HG03565 (cell line): ENCODE measurements at regions not wholly inside any gene's neighbourhood (a gene's known extent, or its start where the extent isn't known, plus 50 kb on each side); places are given as distances from the start of the nearest gene placed in this dataset.
A peak's percentile ranks its signal among the peaks of the same experiment; 100 is the strongest.

Experiments used
- ATAC-seq: cut with Tn5 transposase; IDR thresholded peaks from one replicate; pipeline ENCODE4 v1.9.1; 2021; ENCODE audit warnings: mild to moderate bottlenecking, moderate library complexity; ENCODE audit not compliant: unreplicated experiment

DNA sequence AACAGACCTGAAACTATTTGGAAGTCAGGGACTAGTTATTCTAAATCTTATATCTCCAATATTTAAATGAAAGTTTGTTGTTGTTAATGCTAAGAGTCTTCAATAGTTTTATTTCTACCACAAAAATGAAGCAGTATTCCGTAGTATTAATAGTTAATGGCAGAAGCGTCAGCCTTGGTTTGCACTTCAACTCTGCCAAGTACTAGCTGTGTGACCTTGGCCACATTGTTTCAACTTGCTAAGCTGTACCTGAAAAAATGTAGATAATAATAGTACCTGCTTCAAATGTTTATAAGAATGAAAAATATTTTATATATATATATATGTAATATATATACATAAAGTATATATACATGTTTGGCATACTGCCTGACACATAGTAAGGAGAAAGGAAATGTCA, 354.6 kb upstream of the SATB1 start:
- no peak for ATAC-seq

- ATAC-seq = no peak
These were observed 353.5 kb upstream of the SATB1 start for GRCh38 chr3:18778598-18778997.

DNA sequence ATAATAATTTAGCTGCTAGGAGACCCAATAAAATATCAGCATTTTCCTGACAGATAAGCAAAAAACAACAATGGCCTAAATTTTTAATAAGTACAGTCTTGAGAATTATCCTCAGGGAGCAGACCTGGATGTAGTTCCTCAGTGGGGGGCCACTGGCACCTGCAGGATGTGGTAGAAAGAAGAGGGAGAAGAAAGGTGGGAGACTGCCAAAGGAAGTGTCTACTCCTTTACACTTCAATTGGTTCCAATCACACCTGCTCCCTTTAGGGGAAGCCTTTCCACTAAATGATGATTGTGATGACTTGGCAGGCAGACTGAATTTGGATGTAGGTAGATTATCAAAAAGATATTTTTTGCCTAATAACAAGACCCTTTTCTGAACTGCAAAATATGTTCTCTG, 353.0 kb upstream of the SATB1 start:
- ATAC-seq = no peak

- no peak for ATAC-seq
These were observed 350.4 kb upstream of the SATB1 start for GRCh38 chr3:18775501-18775900.

DNA sequence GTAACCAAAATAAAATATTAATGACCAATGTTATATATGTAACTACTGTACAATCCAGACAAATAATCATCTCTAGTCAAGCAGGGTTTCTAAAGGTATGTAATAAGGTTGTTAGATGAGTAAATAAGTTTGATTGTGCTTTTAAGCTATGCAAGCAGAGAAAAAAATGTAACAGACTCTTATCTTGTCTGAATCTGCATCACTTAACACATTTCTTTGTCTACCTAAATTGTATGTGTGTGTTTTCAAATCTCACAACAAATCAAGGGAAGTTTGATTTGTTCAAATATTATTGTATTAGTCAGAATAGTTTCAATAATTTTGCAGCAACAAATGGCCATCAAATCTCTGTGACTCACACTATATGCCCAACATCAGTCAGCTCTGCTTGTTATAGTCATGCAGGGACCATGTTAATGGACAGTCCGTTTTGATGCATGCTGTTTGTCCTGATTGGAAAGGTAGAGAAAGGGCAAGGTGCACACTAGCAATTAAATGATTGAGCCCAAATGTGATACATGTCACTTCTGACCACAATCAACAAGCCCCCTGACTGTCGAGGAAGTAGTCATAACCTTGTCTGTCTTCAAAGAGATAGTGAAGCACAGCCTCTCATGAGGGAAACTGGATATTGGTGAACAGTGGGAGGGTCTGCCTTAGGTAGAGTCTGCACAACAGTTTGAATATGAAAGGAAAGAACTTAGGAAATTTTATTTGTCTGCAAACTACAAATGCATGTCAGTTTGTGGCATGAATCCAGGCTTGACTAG, 349.4 kb upstream of the SATB1 start:
- no peak for ATAC-seq

- ATAC-seq = no peak
These were observed 347.7 kb upstream of the SATB1 start for GRCh38 chr3:18772699-18773305.

DNA sequence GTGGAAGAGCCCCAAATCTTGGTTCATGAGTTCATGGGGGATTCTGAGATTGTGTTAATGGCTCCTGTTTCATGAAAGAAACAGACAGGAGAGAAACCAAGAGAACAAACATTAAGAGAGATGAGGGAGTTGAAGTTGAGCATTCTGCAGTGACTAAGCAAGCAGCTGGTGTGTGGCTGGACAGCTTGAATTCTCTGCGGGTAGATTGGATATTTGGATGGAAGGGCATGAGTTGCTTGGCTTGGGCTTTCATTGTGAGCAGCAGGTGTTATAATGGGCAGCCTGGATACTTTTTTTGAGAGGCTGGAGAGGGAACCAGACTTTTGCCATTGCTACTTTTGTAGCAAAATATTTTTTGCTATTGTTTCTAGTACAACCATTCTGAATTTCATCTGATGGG, 346.8 kb upstream of the SATB1 start:
- no peak for ATAC-seq

GRCh38 chr3:18770800-18771199, 345.7 kb upstream of the SATB1 start:
- ATAC-seq = no peak

DNA sequence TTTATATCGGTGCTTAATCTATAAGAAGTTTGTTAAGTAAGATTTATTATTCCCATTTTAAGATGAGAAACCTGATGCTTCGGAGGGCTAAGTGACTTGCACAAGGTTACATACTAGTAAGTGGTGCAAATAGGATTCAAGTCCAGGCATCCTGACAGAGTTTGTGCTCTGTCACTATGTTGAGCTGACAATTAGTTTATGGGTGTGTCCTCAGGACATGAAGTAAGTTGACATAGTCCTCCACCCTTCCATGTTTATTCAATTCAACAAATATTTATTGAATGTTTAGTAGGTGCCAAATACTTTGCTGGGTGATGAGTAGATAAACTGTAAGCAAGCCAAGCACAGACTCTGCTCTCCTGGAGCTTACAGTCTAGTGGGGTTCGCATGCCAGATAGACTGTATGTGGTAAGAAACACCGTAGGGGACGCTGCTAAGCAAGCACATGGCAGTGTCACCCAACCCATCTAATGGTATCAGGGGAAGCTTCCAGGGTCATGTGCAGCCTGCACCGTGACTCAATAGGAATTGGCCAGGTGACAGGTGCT, 342.7 kb upstream of the SATB1 start:
- no peak for ATAC-seq

GRCh38 chr3:18766974-18767373, 341.8 kb upstream of the SATB1 start:
- no peak for ATAC-seq

DNA sequence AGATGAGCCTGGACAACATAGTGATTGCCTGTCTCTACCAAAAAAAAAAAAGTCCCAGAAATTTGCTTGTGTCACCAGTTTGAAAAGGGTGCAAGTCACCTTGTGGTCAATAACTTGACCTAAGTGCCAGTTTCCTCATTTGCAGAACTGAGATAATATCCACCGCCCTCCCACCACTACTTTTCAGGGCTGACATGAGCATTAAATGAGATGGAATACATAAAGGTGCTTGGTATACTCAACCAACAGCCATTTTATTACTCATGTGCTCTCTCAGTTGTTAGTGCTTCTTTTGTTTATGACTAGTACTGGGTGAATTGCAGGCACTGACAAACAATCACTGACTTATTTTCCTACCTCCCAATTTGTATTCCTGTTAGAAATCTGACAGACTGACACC, 340.5 kb upstream of the SATB1 start:
- no peak for ATAC-seq

DNA sequence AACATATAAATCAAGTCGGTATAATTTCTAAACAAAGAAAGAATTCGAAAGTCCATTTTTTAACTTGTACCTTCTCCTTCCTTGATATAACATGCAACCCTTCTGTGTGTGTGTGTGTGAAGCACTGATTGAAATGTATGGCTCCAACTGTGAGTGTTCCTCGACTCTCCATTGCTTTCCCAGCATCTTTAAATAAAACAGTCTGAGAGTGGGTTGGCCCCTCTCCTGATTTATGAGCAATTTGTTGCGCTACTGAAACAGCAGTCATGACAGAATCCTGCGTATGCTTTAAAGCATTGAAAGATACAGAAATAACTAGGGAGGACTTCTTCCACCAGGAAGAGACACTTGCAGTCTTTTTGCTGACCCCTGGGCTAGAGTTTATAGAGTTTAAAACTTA, 340.0 kb upstream of the SATB1 start:
- ATAC-seq = no peak

- ATAC-seq = no peak
These were observed 336.4 kb upstream of the SATB1 start for GRCh38 chr3:18761530-18761929.

DNA sequence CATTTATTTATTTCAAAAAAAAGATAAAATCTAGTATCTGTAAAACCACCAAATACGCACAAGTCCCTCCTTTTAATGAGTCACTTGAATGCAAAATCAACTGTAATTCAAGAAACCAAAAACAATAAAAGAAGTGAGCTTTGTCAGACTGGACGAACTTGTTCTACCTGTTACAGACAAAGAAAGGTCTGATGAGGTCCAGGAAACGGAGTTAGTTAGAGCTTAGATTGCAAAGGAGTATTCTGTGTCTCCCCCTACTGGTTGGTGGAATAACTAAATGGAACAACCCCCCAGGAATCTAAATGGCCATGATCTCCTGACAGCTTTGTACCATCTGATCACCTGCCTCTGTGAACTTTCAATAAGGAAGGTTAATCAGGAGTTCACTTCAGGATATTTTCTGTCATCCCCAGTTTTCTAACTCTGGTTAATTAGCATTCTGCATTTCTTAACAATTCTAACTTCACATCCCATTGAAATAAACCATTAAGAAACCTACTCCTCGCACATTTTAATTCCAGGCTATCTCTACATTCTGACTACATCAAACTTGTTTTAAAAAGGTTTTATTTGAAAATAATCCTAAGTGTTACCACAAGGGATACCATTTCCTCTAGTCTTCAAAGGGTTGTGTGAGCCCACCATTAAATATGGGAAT, 333.0 kb upstream of the SATB1 start:
- peak; percentile 88 for ATAC-seq

DNA sequence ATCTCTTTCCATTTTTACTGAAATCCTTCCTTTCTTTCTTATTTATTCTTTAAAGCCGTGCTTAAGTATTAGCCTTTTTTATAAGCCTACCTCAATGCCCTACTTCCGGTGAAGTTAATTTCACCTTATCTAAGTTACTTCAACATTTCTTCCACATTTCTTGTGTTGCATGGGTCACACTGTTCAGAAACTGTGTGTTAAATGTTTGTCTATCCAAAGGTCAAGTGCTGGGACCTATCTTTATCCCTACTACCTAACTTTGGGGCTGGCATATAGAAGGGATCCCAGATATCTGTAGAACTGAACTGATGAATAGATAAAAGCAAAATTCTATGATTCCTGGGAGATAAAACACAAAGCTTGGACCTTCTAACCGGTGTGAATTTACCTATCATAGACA, 332.3 kb upstream of the SATB1 start:
- ATAC-seq = no peak

- ATAC-seq = no peak
These were observed 327.3 kb upstream of the SATB1 start for GRCh38 chr3:18752273-18752934.

GRCh38 chr3:18751514-18751913, 326.4 kb upstream of the SATB1 start:
- no peak for ATAC-seq

DNA sequence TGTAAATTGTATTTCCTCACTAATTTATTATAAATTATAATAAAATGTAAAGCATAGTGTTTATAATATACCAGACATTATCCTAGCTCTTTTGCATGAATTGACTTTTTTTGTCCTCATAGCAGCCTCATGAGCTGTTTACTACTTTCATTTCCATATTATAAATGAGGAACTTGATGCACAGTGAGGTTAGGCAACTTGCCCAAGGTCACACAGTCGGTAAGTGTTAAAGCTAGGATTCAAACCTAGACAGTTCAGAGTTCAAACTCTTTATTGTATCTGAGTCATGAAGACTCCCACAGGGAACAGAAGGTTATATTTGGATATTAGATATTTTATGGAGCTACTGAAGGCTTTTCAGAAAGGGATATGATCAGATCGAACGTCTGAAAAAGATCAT, 322.2 kb upstream of the SATB1 start:
- peak; percentile 43 for ATAC-seq

GRCh38 chr3:18745472-18745871, 320.3 kb upstream of the SATB1 start:
- no peak for ATAC-seq

DNA sequence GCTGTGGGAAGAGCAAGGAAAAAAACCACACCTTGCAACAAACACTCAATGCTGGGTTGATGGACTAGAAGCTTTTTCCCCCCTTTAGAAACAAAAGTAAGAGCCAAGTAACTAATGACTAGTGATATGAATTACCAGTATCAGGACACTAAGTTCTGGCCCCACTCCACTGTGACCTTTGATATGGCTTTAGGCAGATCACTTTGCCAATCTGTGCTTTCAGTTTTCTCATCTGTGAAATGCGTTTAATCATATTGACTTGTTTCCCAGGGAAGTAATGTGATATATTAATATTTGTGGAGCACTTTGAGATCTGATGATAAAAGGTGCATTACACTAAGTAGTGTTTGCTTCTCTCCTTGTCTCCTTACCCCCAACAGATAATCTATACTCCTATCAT, 319.3 kb upstream of the SATB1 start:
- ATAC-seq = no peak

- no peak for ATAC-seq
These were observed 318.6 kb upstream of the SATB1 start for GRCh38 chr3:18743761-18744160.
